IMR-90 (cell line): ENCODE measurements at regions not wholly inside any gene's neighbourhood (a gene's known extent, or its start where the extent isn't known, plus 50 kb on each side); places are given as distances from the start of the nearest gene placed in this dataset.

Source experiments
- ATAC-seq: fragments of 200-7000 bp; cut with Tn5 transposase; 2 replicates; pipeline ENCODE4 v1.9.1; 2020; ENCODE audit warnings: low read depth, mild to moderate bottlenecking, moderate library complexity
- BruUV-seq: library from RNA; stranded (reverse); fragments of 400-500 nt; replicated peaks from 2 replicates; lab custom pipeline; 2021; lab: Mats Ljungman, UMichigan
- CTCF ChIA-PET: fragments of 300-600 bp; formaldehyde crosslinking; extraction: SDS; loops from one replicate; lab custom pipeline; 2021; ENCODE audit warnings: antibody characterized with exemption; lab: Yijun Ruan, JAX
- POLR2A ChIA-PET: fragments of 300-600 bp; sonication (Branson Sonifier 250); formaldehyde crosslinking; loops from one replicate; lab custom pipeline; 2022; ENCODE audit warnings: antibody characterized with exemption; ENCODE audit not compliant: unreplicated experiment; lab: Charles Lee
- DNase-seq: peaks from one replicate; pipeline ENCODE4 v3.0.0; 2013
- H2AFZ ChIP-seq: replicated peaks from 2 replicates; pipeline ENCODE3; 2013; ENCODE audit warnings: low read length, mild to moderate bottlenecking; ENCODE audit not compliant: poor library complexity
- H2AK5ac ChIP-seq: 2 replicates; pipeline ENCODE4 v1.6.1; 2013; ENCODE audit warnings: low read depth, low read length, inconsistent platforms
- H2AK9ac ChIP-seq: replicated peaks from 2 replicates; pipeline ENCODE3; 2013; ENCODE audit warnings: mild to moderate bottlenecking, low read depth, low read length, moderate library complexity; ENCODE audit not compliant: poor library complexity
- H2BK120ac ChIP-seq: 2 replicates; pipeline ENCODE4 v1.6.1; 2013; ENCODE audit warnings: low read depth, low read length, inconsistent platforms
- H2BK15ac ChIP-seq: 3 replicates; pipeline ENCODE4 v1.6.1; 2013; ENCODE audit warnings: low read depth, low read length, inconsistent platforms
- H2BK20ac ChIP-seq: 2 replicates; pipeline ENCODE4 v1.6.1; 2013; ENCODE audit warnings: low read depth, mild to moderate bottlenecking, inconsistent platforms, low read length, moderate library complexity
- H2BK5ac ChIP-seq: 2 replicates; pipeline ENCODE4 v1.6.1; 2013; ENCODE audit warnings: mild to moderate bottlenecking, low read depth, low read length, inconsistent platforms; ENCODE audit not compliant: poor library complexity, severe bottlenecking
- H3K14ac ChIP-seq: replicated peaks from 2 replicates; pipeline ENCODE4 v1.6.1; 2013; ENCODE audit warnings: low read depth, low read length, inconsistent platforms
- H3K18ac ChIP-seq: 2 replicates; pipeline ENCODE4 v1.6.1; 2013; ENCODE audit warnings: low read depth, low read length, control low read depth
- H3K23ac ChIP-seq: 2 replicates; pipeline ENCODE4 v1.6.1; 2013; ENCODE audit warnings: low read depth, low read length, inconsistent platforms
- H3K27ac ChIP-seq: 2 replicates; pipeline ENCODE4 v1.5.1; 2013; ENCODE audit warnings: mild to moderate bottlenecking, control low read depth, low read length; ENCODE audit not compliant: insufficient read depth
- H3K27me3 ChIP-seq: 2 replicates; pipeline ENCODE4 v1.6.1; 2013; ENCODE audit warnings: low read length; ENCODE audit not compliant: control insufficient read depth, insufficient read depth
- H3K36me3 ChIP-seq: 2 replicates; pipeline ENCODE4 v1.6.1; 2013; ENCODE audit warnings: low read length, mixed read lengths; ENCODE audit not compliant: control insufficient read depth, insufficient read depth
- H3K4ac ChIP-seq: 2 replicates; pipeline ENCODE4 v1.6.1; 2013; ENCODE audit warnings: low read depth, low read length, inconsistent platforms
- H3K4me1 ChIP-seq: 2 replicates; pipeline ENCODE4 v1.6.1; 2013; ENCODE audit warnings: low read length, mixed read lengths; ENCODE audit not compliant: control insufficient read depth, insufficient read depth
- H3K4me2 ChIP-seq: 2 replicates; pipeline ENCODE4 v1.6.1; 2013; ENCODE audit warnings: low read depth, mild to moderate bottlenecking, control low read depth, low read length, moderate library complexity
- H3K4me3 ChIP-seq: 2 replicates; pipeline ENCODE4 v1.5.1; 2013; ENCODE audit warnings: low read depth, mild to moderate bottlenecking, control low read depth, low read length, moderate library complexity; ENCODE audit not compliant: insufficient read depth
- H3K56ac ChIP-seq: 2 replicates; pipeline ENCODE4 v1.6.1; 2013; ENCODE audit warnings: low read length, inconsistent platforms; ENCODE audit not compliant: insufficient read depth; ENCODE audit errors: extremely low read depth
- H3K79me1 ChIP-seq, 2 experiments: 2 replicates each; pipeline ENCODE4 v1.6.1; 2013; ENCODE audit warnings: low read length in 2 of 2, inconsistent platforms in 1 of 2, low read depth in 1 of 2
- H3K9ac ChIP-seq: 2 replicates; pipeline ENCODE4 v1.6.1; 2013; ENCODE audit warnings: low read depth, low read length, control low read depth
- H3K9me1 ChIP-seq: 2 replicates; pipeline ENCODE4 v1.6.1; 2013; ENCODE audit warnings: low read length, inconsistent platforms; ENCODE audit not compliant: insufficient read depth
- H3K9me3 ChIP-seq: 2 replicates; pipeline ENCODE4 v1.6.1; 2013; ENCODE audit warnings: low read length; ENCODE audit not compliant: control insufficient read depth, insufficient read depth
- H4K20me1 ChIP-seq: 2 replicates; pipeline ENCODE4 v1.6.1; 2013; ENCODE audit warnings: low read length, inconsistent platforms; ENCODE audit not compliant: insufficient read depth
- H4K5ac ChIP-seq: 2 replicates; pipeline ENCODE4 v1.6.1; 2013; ENCODE audit warnings: mild to moderate bottlenecking, low read depth, low read length, control low read depth
- H4K8ac ChIP-seq, 2 experiments: 2 replicates each; pipeline ENCODE4 v1.6.1; 2013; ENCODE audit warnings: low read depth in 2 of 2, low read length in 2 of 2, control low read depth in 1 of 2, inconsistent platforms in 1 of 2
- H4K91ac ChIP-seq: 2 replicates; pipeline ENCODE4 v1.6.1; 2013; ENCODE audit warnings: low read depth, low read length, inconsistent platforms; ENCODE audit not compliant: insufficient read depth
- CTCF ChIP-seq: conservative IDR thresholded peaks from 2 replicates; pipeline ENCODE4 v1.5.1; 2012; ENCODE audit warnings: mild to moderate bottlenecking, low read depth, low read length, improper control_type of control experiment
- FOS ChIP-seq: fragments of 150-350 bp; IDR thresholded peaks from 2 replicates; pipeline ENCODE4 v1.6.1; 2016; ENCODE audit warnings: low read depth, low read length
- POLR2A ChIP-seq: IDR thresholded peaks from 2 replicates; pipeline ENCODE4 v1.6.1; 2012; ENCODE audit warnings: mild to moderate bottlenecking, low read depth, low read length
- RAD21 ChIP-seq: IDR thresholded peaks from 2 replicates; pipeline ENCODE4 v1.6.1; 2012; ENCODE audit warnings: low read length, improper control_type of control experiment
- WGBS, 2 experiments: methylation state at CpG; one replicate each; pipeline versions ENCODE4 v1.1.5 to v1.1.7; 2013; ENCODE audit warnings: missing lambda C conversion rate in 2 of 2; ENCODE audit not compliant: insufficient read length in 1 of 2; ENCODE audit errors: extremely low coverage in 2 of 2; 5-methylcytosine and 5-hydroxymethylcytosine counted together
- dilution Hi-C: fragments of 300-500 bp; cut with HindIII; formaldehyde crosslinking; loops from one replicate; pipeline ENCODE4 v1.14.3; 2018; ENCODE audit warnings: low sequenced_read_pairs; ENCODE audit not compliant: unreplicated experiment
- in situ Hi-C: fragments of 300-500 bp; cut with MboI; formaldehyde crosslinking; loops from 3 replicates; pipeline ENCODE4 v1.14.3; 2019; ENCODE audit warnings: low sequenced_read_pairs, inconsistent platforms, mixed read lengths
- intact Hi-C: fragments of 100-400 bp; cut with micrococcal nuclease; formaldehyde crosslinking; loops from 2 replicates; pipeline ENCODE4 v1.10.0; 2022

- no peak overlapping the region for H2AFZ ChIP-seq
- no peak overlapping the region for H3K18ac ChIP-seq
- ATAC-seq (peak; percentile 50), DNase-seq (peak; percentile 91)
- H3K23ac ChIP-seq: no peak overlapping the region
- H3K27ac ChIP-seq: no peak overlapping the region
- no peak overlapping the region for H3K4me2 ChIP-seq
- H2BK120ac ChIP-seq: no peak overlapping the region
- peaks cover 5% of the 10 kb centered on the region; the same call in 1 of the 2 replicates for H3K9me1 ChIP-seq
- peaks cover 6% of the 10 kb centered on the region for H3K9me3 ChIP-seq
- peaks cover 8% of the 10 kb centered on the region for H3K4me1 ChIP-seq
- no peak overlapping the region for H3K4me3 ChIP-seq
- ChIA-PET POLR2A (interaction anchor here (0.7 kb wide), 1 partner anchor 11 kb away, joined by 7 read pairs; no protein-coding TSS in a partner anchor), CTCF (interaction anchor here (0.6 kb wide), 1 partner anchor 11 kb away, joined by 4 read pairs; no protein-coding TSS in a partner anchor)
- H2BK15ac ChIP-seq: no peak overlapping the region
- WGBS, 2 experiments: no CpG with 5 or more reads among the region's 1 CpG
- no peak overlapping the region for H2AK5ac ChIP-seq
- peak; percentile 42 for TF ChIP-seq FOS
- peak; percentile 38 for TF ChIP-seq CTCF
- no peak for TF ChIP-seq POLR2A
- peak; percentile 57 for TF ChIP-seq RAD21
- H2BK20ac ChIP-seq: no peak overlapping the region
- no peak overlapping the region for H2AK9ac ChIP-seq
- H2BK5ac ChIP-seq: peak overlapping the region; percentile 72
- dilution Hi-C loops: no loop called here
- no peaks in the 10 kb centered on the region for H3K27me3 ChIP-seq
- H4K20me1 ChIP-seq: no peaks in the 10 kb centered on the region
- no peak overlapping the region for H3K14ac ChIP-seq
- H3K9ac ChIP-seq: no peak overlapping the region
- H3K56ac ChIP-seq: no peak overlapping the region
- H3K4ac ChIP-seq: no peak overlapping the region
- no peak overlapping the region for H4K8ac ChIP-seq
- no peaks in the 10 kb centered on the region for H3K36me3 ChIP-seq
- H3K79me1 ChIP-seq: no peaks in the 10 kb centered on the region
- intact Hi-C loops: no loop called here
- in situ Hi-C loops: no loop called here
- H4K91ac ChIP-seq: no peak overlapping the region
- H4K5ac ChIP-seq: no peak overlapping the region
- BruUV-seq: no TSS peak
Measured at GRCh38 chr7:84247591-84247990, 53.0 kb upstream of the SEMA3A start.
